ENCODE measurements at regions not wholly inside any gene's neighbourhood (a gene's known extent, or its start where the extent isn't known, plus 50 kb on each side); places are given as distances from the start of the nearest gene placed in this dataset.
"Not testable (repeated sequence)": the region's sequence is repeated elsewhere in the genome, so short reads cannot be mapped to it uniquely, and the experiment has no call there.

DNA sequence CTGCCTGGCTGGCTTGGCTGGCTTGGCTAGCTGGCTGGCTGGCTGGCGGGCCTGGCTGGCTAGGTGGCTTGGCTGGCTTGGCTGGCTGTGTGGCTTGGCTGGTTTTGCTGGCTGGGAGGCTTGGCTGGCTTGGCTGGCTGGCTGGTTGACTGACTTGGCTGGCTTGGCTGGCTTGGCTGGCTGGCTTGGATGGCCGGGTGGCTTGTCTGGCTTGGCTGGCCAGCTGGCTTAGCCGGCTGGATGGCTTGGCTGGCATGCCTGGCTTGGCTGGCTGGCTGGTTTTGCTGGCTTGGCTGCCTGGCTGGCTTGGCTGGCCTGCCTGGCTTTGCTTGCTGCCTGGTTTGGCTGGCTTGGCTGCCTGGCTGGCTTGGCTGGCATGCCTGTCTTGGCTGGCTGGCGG lies 2817.3 kb downstream of the RPIA start:
- not testable (repeated sequence) for H3K9ac ChIP-seq (ENCODE audit: low read depth in 1 of 2, low read length in 2 of 2); H3K36me3 ChIP-seq (ENCODE audit: control insufficient read depth in 1 of 2, insufficient read depth in 2 of 2, low read length in 2 of 2); H3K4me1 ChIP-seq (ENCODE audit: control insufficient read depth in 1 of 2, insufficient read depth in 2 of 2, low read length in 2 of 2); H3K27ac ChIP-seq (ENCODE audit: low read depth, low read length); H3K4me3 ChIP-seq (ENCODE audit: low read depth in 1 of 2, low read length in 2 of 2); H3K9me3 ChIP-seq (ENCODE audit: control insufficient read depth in 1 of 2, low read length in 2 of 2); H3K27me3 ChIP-seq (ENCODE audit: control insufficient read depth in 1 of 2, insufficient read depth in 2 of 2, low read length in 2 of 2)

DNA sequence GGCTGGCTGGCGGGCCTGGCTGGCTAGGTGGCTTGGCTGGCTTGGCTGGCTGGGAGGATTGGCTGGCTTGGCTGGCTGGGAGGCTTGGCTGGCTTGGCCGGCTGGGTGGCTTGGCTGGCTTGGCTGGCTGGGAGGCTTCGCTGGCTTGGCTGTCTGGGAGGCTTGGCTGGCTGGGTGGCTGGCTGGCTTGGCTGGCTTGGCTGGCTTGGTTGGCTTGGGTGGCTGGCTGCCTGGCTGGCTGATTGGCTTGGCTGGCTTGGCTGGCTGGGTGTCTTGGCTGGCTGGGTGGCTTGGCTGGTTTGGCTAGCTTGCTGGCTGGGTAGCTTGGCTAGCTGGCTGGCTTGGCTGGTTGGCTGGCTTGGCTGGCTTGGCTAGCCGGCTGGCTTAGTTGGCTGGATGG lies 2817.8 kb downstream of the RPIA start:
- not testable (repeated sequence) for H3K9me3 ChIP-seq (ENCODE audit: control insufficient read depth in 1 of 2, low read length in 2 of 2)

DNA sequence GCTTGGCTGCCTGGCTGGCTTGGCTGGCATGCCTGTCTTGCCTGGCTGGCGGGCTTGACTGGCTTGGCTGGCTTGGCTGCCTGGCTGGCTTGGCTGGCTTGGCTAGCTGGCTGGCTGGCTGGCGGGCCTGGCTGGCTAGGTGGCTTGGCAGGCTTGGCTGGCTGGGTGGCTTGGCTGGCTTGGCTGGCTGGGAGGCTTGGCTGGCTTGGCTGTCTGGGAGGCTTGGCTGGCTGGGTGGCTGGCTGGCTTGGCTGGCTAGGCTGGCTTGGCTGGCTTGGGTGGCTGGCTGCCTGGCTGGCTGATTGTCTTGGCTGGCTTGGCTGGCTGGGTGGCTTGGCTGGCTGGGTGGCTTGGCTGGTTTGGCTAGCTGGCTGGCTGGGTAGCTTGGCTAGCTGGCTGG lies 2819.7 kb downstream of the RPIA start:
- not testable (repeated sequence) for H3K27ac ChIP-seq (ENCODE audit: low read depth, low read length); H3K27me3 ChIP-seq (ENCODE audit: control insufficient read depth in 1 of 2, insufficient read depth in 2 of 2, low read length in 2 of 2); H3K9ac ChIP-seq (ENCODE audit: low read depth in 1 of 2, low read length in 2 of 2); H3K4me3 ChIP-seq (ENCODE audit: low read depth in 1 of 2, low read length in 2 of 2); H3K9me3 ChIP-seq (ENCODE audit: control insufficient read depth in 1 of 2, low read length in 2 of 2); H3K4me1 ChIP-seq (ENCODE audit: control insufficient read depth in 1 of 2, insufficient read depth in 2 of 2, low read length in 2 of 2); H3K36me3 ChIP-seq (ENCODE audit: control insufficient read depth in 1 of 2, insufficient read depth in 2 of 2, low read length in 2 of 2)

More for the DNA sequence above, 2817.8 kb downstream of the RPIA start:
- not testable (repeated sequence) for H3K27ac ChIP-seq (ENCODE audit: low read depth, low read length); H3K9ac ChIP-seq (ENCODE audit: low read depth in 1 of 2, low read length in 2 of 2); H3K27me3 ChIP-seq (ENCODE audit: control insufficient read depth in 1 of 2, insufficient read depth in 2 of 2, low read length in 2 of 2); H3K4me1 ChIP-seq (ENCODE audit: control insufficient read depth in 1 of 2, insufficient read depth in 2 of 2, low read length in 2 of 2); H3K4me3 ChIP-seq (ENCODE audit: low read depth in 1 of 2, low read length in 2 of 2); H3K36me3 ChIP-seq (ENCODE audit: control insufficient read depth in 1 of 2, insufficient read depth in 2 of 2, low read length in 2 of 2)

DNA sequence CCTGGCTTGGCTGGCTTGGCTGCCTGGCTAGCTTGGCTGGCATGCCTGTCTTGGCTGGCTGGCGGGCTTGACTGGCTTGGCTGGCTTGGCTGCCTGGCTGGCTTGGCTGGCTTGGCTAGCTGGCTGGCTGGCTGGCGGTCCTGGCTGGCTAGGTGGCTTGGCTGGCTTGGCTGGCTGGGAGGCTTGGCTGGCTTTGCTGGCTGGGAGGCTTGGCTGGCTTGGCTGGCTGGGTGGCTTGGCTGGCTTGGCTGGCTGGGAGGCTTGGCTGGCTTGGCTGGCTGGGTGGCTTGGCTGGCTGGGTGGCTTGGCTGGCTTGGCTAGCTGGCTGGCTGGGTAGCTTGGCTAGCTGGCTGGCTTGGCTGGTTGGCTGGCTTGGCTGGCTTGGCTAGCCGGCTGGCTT lies 2824.5 kb downstream of the RPIA start:
- H3K4me3 ChIP-seq (ENCODE audit: low read depth in 1 of 2, low read length in 2 of 2); H3K27me3 ChIP-seq (ENCODE audit: control insufficient read depth in 1 of 2, insufficient read depth in 2 of 2, low read length in 2 of 2); H3K27ac ChIP-seq (ENCODE audit: low read depth, low read length); H3K4me1 ChIP-seq (ENCODE audit: control insufficient read depth in 1 of 2, insufficient read depth in 2 of 2, low read length in 2 of 2); H3K36me3 ChIP-seq (ENCODE audit: control insufficient read depth in 1 of 2, insufficient read depth in 2 of 2, low read length in 2 of 2); H3K9me3 ChIP-seq (ENCODE audit: control insufficient read depth in 1 of 2, low read length in 2 of 2); H3K9ac ChIP-seq (ENCODE audit: low read depth in 1 of 2, low read length in 2 of 2): not testable (repeated sequence)

DNA sequence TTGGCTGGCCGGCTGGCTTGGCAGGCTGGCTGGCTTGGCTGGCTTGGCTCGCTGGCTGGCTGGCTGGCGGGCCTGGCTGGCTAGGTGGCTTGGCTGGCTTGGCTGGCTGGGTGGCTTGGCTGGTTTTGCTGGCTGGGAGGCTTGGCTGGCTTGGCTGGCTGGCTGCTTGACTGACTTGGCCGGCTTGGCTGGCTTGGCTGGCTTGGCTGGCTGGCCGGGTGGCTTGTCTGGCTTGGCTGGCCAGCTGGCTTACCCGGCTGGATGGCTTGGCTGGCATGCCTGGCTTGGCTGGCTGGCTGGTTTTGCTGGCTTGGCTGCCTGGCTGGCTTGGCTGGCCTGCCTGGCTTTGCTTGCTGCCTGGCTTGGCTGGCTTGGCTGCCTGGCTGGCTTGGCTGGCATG lies 2825.2 kb downstream of the RPIA start:
- not testable (repeated sequence) for H3K4me1 ChIP-seq (ENCODE audit: control insufficient read depth in 1 of 2, insufficient read depth in 2 of 2, low read length in 2 of 2); H3K36me3 ChIP-seq (ENCODE audit: control insufficient read depth in 1 of 2, insufficient read depth in 2 of 2, low read length in 2 of 2); H3K27me3 ChIP-seq (ENCODE audit: control insufficient read depth in 1 of 2, insufficient read depth in 2 of 2, low read length in 2 of 2); H3K4me3 ChIP-seq (ENCODE audit: low read depth in 1 of 2, low read length in 2 of 2); H3K9ac ChIP-seq (ENCODE audit: low read depth in 1 of 2, low read length in 2 of 2); H3K27ac ChIP-seq (ENCODE audit: low read depth, low read length); H3K9me3 ChIP-seq (ENCODE audit: control insufficient read depth in 1 of 2, low read length in 2 of 2)

DNA sequence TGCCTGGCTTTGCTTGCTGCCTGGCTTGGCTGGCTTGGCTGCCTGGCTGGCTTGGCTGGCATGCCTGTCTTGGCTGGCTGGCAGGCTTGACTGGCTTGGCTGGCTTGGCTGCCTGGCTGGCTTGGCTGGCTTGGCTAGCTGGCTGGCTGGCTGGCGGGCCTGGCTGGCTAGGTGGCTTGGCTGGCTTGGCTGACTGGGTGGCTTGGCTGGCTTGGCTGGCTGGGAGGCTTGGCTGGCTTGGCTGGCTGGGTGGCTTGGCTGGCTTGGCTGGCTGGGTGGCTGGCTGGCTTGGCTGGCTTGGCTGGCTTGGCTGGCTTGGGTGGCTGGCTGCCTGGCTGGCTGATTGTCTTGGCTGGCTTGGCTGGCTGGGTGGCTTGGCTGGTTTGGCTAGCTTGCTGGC lies 2826.4 kb downstream of the RPIA start:
- H3K4me3 ChIP-seq (ENCODE audit: low read depth in 1 of 2, low read length in 2 of 2); H3K9me3 ChIP-seq (ENCODE audit: control insufficient read depth in 1 of 2, low read length in 2 of 2); H3K27ac ChIP-seq (ENCODE audit: low read depth, low read length); H3K36me3 ChIP-seq (ENCODE audit: control insufficient read depth in 1 of 2, insufficient read depth in 2 of 2, low read length in 2 of 2); H3K9ac ChIP-seq (ENCODE audit: low read depth in 1 of 2, low read length in 2 of 2); H3K27me3 ChIP-seq (ENCODE audit: control insufficient read depth in 1 of 2, insufficient read depth in 2 of 2, low read length in 2 of 2); H3K4me1 ChIP-seq (ENCODE audit: control insufficient read depth in 1 of 2, insufficient read depth in 2 of 2, low read length in 2 of 2): not testable (repeated sequence)

DNA sequence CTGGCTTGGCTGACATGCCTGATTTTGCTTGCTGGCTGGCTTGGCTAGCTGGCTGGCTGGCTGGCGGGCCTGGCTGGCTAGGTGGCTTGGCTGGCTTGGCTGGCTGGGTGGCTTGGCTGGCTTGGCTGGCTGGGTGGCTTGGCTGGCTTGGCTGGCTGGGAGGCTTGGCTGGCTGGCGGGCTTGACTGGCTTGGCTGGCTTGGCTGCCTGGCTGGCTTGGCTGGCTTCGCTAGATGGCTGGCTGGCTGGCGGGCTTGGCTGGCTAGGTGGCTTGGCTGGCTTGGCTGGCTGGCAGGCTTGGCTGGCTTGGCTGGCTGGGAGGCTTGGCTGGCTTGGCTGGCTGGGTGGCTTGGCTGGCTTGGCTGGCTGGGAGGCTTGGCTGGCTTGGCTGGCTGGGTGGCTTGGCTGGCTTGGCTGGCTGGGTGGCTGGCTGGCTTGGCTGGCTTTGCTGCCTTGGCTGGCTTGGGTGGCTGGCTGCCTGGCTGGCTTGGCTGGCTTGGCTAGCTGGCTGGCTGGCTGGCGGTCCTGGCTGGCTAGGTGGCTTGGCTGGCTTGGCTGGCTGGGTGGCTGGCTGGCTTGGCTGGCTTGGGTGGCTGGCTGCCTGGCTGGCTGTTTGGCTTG lies 2827.0 kb downstream of the RPIA start:
- H3K9ac ChIP-seq (ENCODE audit: low read depth in 1 of 2, low read length in 2 of 2) = not testable (repeated sequence)

DNA sequence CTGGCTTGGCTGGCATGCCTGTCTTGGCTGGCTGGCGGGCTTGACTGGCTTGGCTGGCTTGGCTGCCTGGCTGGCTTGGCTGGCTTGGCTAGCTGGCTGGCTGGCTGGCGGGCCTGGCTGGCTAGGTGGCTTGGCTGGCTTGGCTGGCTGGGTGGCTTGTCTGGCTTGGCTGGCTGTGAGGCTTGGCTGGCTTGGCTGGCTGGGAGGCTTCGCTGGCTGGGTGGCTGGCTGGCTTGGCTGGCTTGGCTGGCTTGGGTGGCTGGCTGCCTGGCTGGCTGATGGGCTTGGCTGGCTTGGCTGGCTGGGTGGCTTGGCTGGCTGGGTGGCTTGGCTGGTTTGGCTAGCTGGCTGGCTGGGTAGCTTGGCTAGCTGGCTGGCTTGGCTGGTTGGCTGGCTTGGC lies 2827.9 kb downstream of the RPIA start:
- H3K9ac ChIP-seq (ENCODE audit: low read depth in 1 of 2, low read length in 2 of 2); H3K4me1 ChIP-seq (ENCODE audit: control insufficient read depth in 1 of 2, insufficient read depth in 2 of 2, low read length in 2 of 2); H3K36me3 ChIP-seq (ENCODE audit: control insufficient read depth in 1 of 2, insufficient read depth in 2 of 2, low read length in 2 of 2); H3K9me3 ChIP-seq (ENCODE audit: control insufficient read depth in 1 of 2, low read length in 2 of 2); H3K27me3 ChIP-seq (ENCODE audit: control insufficient read depth in 1 of 2, insufficient read depth in 2 of 2, low read length in 2 of 2); H3K27ac ChIP-seq (ENCODE audit: low read depth, low read length); H3K4me3 ChIP-seq (ENCODE audit: low read depth in 1 of 2, low read length in 2 of 2): not testable (repeated sequence)

More for the DNA sequence above, 2827.0 kb downstream of the RPIA start:
- H3K4me3 ChIP-seq (ENCODE audit: low read depth in 1 of 2, low read length in 2 of 2); H3K27ac ChIP-seq (ENCODE audit: low read depth, low read length); H3K4me1 ChIP-seq (ENCODE audit: control insufficient read depth in 1 of 2, insufficient read depth in 2 of 2, low read length in 2 of 2); H3K9me3 ChIP-seq (ENCODE audit: control insufficient read depth in 1 of 2, low read length in 2 of 2); H3K27me3 ChIP-seq (ENCODE audit: control insufficient read depth in 1 of 2, insufficient read depth in 2 of 2, low read length in 2 of 2); H3K36me3 ChIP-seq (ENCODE audit: control insufficient read depth in 1 of 2, insufficient read depth in 2 of 2, low read length in 2 of 2): not testable (repeated sequence)

DNA sequence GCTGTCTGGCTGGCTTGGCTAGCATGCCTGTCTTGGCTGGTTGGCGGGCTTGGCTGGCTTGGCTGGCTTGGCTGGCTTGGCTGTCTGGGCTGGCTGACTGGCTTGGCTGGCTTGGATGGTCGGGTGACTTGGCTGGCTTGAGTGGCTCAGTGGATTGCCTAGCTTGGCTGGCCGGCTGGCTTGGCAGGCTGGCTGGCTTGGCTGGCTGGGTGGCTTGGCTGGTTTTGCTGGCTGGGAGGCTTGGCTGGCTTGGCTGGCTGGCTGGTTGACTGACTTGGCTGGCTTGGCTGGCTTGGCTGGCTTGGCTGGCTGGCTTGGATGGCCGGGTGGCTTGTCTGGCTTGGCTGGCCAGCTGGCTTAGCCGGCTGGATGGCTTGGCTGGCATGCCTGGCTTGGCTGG lies 2828.4 kb downstream of the RPIA start:
- H3K36me3 ChIP-seq (ENCODE audit: control insufficient read depth in 1 of 2, insufficient read depth in 2 of 2, low read length in 2 of 2); H3K9ac ChIP-seq (ENCODE audit: low read depth in 1 of 2, low read length in 2 of 2); H3K4me1 ChIP-seq (ENCODE audit: control insufficient read depth in 1 of 2, insufficient read depth in 2 of 2, low read length in 2 of 2); H3K9me3 ChIP-seq (ENCODE audit: control insufficient read depth in 1 of 2, low read length in 2 of 2); H3K4me3 ChIP-seq (ENCODE audit: low read depth in 1 of 2, low read length in 2 of 2); H3K27me3 ChIP-seq (ENCODE audit: control insufficient read depth in 1 of 2, insufficient read depth in 2 of 2, low read length in 2 of 2); H3K27ac ChIP-seq (ENCODE audit: low read depth, low read length): not testable (repeated sequence)

DNA sequence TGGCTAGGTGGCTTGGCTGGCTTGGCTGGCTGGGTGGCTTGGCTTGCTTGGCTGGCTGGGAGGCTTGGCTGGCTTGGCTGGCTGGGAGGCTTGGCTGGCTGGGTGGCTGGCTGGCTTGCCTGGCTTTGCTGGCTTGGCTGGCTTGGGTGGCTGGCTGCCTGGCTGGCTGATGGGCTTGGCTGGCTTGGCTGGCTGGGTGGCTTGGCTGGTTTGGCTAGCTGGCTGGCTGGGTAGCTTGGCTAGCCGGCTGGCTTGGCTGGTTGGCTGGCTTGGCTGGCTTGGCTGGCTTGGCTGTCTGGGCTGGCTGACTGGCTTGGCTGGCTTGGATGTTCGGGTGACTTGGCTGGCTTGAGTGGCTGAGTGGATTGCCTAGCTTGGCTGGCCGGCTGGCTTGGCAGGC lies 2829.1 kb downstream of the RPIA start:
- not testable (repeated sequence) for H3K27ac ChIP-seq (ENCODE audit: low read depth, low read length); H3K4me3 ChIP-seq (ENCODE audit: low read depth in 1 of 2, low read length in 2 of 2); H3K9ac ChIP-seq (ENCODE audit: low read depth in 1 of 2, low read length in 2 of 2); H3K9me3 ChIP-seq (ENCODE audit: control insufficient read depth in 1 of 2, low read length in 2 of 2); H3K27me3 ChIP-seq (ENCODE audit: control insufficient read depth in 1 of 2, insufficient read depth in 2 of 2, low read length in 2 of 2); H3K4me1 ChIP-seq (ENCODE audit: control insufficient read depth in 1 of 2, insufficient read depth in 2 of 2, low read length in 2 of 2); H3K36me3 ChIP-seq (ENCODE audit: control insufficient read depth in 1 of 2, insufficient read depth in 2 of 2, low read length in 2 of 2)

DNA sequence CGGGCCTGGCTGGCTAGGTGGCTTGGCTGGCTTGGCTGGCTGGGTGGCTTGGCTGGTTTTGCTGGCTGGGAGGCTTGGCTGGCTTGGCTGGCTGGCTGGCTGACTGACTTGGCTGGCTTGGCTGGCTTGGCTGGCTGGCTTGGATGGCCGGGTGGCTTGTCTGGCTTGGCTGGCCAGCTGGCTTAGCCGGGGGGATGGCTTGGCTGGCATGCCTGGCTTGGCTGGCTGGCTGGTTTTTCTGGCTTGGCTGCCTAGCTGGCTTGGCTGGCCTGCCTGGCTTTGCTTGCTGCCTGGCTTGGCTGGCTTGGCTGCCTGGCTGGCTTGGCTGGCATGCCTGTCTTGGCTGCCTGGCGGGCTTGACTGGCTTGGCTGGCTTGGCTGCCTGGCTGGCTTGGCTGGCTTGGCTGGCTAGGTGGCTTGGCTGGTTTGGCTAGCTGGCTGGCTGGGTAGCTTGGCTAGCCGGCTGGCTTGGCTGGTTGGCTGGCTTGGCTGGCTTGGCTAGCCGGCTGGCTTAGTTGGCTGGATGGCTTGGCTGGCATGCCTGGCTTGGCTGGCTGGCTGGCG lies 2829.6 kb downstream of the RPIA start:
- not testable (repeated sequence) for H3K27me3 ChIP-seq (ENCODE audit: control insufficient read depth in 1 of 2, insufficient read depth in 2 of 2, low read length in 2 of 2); H3K36me3 ChIP-seq (ENCODE audit: control insufficient read depth in 1 of 2, insufficient read depth in 2 of 2, low read length in 2 of 2); H3K4me1 ChIP-seq (ENCODE audit: control insufficient read depth in 1 of 2, insufficient read depth in 2 of 2, low read length in 2 of 2); H3K9me3 ChIP-seq (ENCODE audit: control insufficient read depth in 1 of 2, low read length in 2 of 2); H3K27ac ChIP-seq (ENCODE audit: low read depth, low read length); H3K4me3 ChIP-seq (ENCODE audit: low read depth in 1 of 2, low read length in 2 of 2); H3K9ac ChIP-seq (ENCODE audit: low read depth in 1 of 2, low read length in 2 of 2)
